GM18858 (cell line): ENCODE measurements at regions not wholly inside any gene's neighbourhood (a gene's known extent, or its start where the extent isn't known, plus 50 kb on each side); places are given as distances from the start of the nearest gene placed in this dataset.
"Not testable (repeated sequence)": the region's sequence is repeated elsewhere in the genome, so short reads cannot be mapped to it uniquely, and the experiment has no call there.

Experiments used
- ATAC-seq: cut with Tn5 transposase; IDR thresholded peaks from one replicate; pipeline ENCODE4 v1.9.1; 2021; ENCODE audit not compliant: unreplicated experiment

DNA sequence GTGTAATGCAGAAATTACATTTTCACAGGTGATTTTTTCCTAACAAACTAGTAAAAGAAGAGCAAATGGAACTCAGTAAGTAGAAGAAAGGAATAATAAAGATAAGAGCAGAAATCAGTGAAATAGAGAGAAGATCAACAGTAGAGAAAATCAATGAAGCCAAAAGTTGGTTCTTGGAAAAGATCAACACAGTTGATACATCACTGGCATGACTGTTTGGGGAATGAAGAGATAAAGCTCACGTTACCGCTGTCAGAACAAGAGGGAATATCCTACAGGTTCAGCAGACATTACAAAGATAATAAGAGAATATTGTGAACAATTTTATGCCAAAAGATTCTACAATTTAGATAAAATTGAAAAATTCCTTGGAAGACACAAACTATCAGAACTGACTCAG lies 146.4 kb downstream of the ACTR3B start:
- no peak for ATAC-seq

DNA sequence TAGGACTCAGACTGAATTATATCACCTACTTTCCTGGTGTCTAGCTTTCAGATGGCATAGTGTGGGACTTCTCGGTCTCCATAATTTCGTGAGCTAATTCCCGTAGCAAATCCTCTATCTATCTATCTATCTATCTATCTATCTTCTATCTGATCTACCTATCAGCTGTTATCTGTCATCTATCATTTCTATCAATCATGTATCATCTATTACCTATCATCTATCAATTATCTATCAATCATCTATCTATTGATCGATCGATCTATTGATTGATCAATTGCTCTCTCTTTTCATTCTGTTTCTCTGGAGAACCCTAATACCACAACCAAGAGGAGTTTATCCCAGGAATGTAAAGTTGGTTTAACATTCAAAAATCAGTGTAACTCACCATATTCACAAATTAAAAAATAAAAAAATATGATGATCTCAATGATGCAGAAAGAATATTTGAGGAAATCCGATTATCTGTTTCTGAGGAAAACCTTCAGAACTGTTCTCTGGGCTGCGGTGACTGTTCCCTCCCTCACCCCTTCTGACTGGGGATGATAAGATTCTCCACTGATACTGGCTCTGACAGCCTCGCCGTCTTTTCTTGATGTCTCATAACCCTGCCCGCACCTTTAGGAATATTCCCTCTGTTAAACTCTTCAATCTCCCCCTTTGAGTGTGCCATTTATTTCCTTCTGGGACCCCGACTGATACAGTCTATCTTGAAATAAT lies 147.7 kb downstream of the ACTR3B start:
- ATAC-seq = no peak

DNA sequence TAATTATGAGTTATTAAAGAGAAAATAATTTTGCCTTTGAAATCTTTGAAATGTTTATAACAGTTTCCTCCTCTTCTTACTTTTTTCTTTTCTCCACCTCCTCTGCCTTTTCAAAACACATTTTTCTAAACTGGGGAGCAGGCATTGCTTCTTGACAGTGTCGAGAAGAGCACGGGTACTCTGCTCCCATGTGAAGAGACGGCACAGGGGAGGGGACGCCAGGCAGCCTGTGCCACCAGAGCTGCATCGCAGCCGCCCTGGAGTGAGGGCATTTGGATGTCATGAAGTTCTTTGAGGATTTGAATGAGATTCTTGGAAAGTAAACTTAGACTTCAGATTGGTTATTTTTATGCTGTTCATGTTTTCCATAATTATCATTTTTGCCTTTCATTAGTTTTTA lies 149.7 kb downstream of the ACTR3B start:
- no peak for ATAC-seq

DNA sequence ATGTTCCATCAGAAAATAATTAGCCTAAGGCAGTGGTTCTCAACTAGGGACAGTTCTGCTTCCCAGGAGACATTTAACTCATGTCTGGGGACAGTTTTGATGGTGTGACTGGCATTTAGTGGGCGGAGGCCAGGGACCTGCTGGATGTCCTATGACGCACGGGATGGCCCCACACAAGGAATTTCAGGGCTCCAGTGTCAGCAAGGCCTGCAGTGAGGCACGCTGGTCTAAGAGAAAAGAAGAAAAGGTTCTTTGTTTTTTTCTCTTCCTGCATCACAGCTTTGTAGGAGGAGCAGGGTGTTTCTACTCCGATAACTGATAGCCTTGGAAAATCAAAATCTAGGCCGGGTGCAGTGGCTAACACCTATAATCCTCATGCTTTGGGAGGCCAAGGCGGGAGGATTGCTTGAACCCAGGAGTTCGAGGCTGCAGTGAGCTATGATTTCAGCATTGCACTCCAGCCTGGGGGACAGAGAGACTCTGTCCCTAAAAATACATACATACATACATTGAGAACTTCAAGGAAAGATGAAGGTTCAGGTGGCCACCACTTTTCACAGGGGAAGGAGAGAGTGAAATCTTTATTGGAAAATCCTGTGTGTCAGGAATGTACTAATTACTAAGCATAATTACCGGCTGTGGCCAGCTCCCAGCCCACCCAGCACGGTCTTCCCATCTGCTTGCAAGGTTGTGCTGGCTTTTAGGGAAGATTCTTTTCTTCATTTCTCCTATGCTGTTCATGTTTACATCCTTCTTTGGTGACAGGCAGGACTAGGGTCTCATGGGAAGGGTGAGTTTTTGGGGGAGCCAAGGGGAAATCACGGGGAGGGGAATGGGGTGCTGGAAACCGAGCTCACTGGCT lies 150.4 kb downstream of the ACTR3B start:
- no peak for ATAC-seq

DNA sequence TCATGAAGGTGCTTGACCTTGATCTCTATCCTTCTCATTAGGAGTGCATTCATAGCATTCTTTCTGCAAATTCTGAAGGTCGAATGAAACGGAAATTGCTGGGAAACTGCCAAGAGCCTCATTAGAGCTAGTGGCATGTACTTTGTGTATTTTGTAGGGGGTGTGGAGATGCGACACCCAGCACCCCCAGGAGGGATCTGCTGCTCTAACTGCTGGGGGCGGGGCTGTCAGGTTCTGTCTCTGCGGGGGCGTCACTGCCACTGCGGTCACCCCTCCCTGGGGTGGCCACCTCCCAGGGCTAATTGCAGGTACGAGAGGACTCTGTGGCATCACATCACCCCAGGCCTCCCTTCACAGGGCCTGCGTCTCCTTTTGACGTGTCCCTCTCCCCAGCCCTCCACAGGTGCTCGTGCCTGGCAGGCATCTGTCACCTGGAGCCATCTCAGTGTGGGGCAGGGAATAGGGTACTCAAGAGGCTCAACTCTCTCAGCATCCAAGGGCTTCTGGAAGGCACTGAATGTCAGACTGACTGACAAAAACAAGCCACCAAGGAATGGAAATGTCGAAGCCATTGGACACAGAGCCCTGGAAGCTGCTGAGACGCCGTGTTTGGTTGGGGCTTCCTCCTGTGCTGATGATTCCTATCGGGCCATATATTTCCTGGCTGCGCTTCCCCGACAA lies 151.1 kb downstream of the ACTR3B start:
- ATAC-seq = no peak

DNA sequence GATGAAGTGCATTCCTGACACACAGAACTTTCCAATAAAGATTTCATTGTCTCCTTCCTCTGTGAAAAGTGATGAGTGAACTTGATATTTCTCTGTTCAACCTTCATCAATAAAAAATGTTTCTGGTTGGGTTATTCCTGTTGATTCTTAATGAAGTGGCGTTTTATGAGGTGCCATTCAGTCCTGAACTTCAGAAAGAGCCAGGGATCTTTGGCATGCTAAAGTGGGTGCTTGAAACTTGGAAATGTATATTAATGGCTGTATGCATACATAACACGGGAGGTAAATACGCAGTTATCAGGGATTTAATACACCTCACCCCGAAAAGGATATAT lies 151.6 kb downstream of the ACTR3B start:
- ATAC-seq = no peak

DNA sequence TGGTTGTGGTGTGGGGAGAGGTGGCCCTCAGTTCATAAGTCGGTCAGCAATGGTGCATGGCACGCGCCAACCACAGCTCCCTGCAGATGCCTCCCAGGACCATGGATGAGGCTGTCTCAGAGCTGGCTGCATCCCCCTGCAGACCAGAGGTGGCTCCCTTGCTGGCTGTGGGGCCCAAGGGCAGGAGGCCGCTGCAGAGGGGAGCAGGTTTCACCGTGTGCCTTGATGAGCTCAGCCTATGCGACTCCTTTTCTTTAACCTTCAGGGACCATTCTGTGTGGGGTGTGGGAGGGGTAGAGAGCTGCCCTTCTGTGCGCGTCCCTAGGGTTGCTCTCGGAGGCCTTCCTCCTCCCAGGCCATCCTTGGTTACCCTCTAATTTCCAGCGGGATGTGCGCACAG lies 152.4 kb downstream of the ACTR3B start:
- ATAC-seq = no peak

DNA sequence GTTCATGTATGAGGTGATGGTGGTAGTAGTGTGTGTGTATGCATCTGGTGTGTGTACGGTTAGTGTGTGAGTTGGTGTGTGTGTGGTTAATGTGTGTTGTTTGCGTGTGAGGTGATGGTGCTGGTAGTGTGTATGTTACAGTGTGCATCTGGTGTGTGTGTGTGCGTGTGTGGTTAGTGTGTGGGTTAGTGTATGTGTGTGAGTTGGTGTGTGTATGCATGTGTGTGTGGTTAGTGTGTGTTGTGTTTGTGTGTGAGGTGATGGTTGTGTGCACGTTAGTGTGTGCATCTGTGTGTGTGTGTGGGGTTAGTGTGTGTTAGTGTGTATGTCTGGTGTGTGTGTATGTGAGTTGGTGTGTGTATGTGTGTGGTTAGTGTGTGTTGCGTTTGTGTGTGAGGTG lies 153.0 kb downstream of the ACTR3B start:
- ATAC-seq = no peak

DNA sequence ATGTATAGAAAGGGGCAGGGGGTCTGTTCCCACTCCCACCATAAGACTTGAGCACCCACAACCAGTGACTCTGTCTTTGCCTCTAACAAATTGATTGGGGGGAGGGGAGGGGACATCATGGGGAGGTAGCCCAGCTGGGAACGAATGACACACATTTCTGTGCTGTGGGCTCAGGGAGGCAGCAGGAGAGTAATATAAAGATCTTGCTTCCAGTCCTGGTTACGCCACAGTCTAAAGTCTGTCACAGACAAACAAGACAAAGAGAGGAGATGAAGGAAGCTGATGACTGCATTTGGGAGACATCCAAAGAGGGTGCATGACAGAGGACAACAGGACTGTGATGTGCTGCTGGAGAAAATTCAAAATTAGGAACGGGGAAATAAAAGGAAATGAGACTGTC lies 153.9 kb downstream of the ACTR3B start:
- no peak for ATAC-seq

DNA sequence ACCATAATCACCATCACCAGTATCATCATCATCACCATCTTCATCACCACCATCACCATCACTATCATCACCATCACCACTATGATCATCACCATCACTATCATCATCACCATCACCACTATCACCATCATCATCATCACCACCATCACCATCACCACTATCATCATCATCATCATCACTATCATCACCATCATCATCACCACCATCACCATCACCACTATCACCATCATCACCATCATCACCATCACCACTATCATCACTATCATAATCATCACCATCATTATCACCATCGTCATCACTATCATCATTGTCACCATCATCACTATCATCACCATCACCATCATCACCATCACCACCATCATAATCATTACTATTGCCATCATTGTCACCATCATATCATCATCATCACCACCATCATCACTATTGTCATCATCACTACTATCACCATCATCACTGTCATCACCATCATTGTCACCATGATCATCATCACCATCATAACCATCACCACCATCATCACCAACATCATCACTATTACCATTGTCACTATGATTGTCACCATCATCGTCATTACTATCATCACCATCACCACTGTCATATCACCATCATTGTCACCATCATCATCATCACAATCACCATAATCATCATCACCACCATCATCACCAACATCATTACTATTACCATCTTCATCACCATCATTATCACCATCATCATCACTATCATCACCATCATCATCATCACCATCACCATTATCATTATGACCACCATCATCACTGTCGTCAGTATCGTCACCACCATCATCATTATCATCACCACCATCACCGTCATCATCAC lies 154.7 kb downstream of the ACTR3B start:
- no peak for ATAC-seq

DNA sequence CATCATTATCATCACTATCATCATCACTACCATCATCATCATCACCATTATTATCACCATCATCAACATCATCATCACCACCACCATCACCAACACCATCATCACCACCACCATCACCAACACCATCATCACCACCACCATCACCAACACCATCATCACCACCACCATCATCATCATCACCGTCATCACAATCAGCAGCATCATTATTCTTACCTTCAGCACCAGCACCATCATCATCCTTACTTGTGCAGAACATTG lies 155.2 kb downstream of the ACTR3B start:
- not testable (repeated sequence) for ATAC-seq

DNA sequence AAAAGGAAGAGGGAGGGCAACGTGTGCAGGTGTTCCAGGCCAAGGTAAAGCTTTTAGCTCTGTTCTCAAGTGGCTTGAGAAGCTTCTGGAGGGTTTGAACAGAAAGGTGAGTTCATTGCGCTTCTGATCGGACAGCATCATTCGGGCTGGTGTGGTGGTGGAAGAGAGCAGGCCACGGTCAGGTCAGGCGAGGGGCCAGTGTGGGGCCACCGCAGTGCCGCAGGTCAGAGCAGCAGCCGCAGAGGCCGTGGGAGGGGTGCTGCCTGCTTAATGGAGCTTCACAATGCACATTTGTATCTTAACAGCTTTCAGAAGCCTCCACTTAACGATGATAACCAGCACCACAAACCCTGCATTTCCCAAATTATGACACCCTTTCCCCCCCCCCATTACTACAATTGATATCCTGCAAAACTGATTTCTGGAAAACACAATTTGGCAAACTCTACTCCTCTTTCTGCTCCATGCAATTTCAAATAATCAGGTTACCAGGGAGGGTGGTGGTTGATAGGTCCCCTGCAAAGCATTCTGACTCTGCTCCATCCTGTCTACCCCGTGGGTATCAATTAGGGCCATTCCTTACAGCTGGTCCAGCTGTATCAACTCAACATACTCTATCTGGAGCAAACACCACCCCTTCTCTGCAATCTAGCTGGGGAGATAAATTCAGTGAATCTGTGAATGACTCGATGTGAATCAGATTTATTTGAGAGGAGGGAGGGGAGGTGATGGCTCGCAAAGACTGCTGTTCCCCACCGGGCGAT lies 162.9 kb downstream of the ACTR3B start:
- ATAC-seq = no peak

DNA sequence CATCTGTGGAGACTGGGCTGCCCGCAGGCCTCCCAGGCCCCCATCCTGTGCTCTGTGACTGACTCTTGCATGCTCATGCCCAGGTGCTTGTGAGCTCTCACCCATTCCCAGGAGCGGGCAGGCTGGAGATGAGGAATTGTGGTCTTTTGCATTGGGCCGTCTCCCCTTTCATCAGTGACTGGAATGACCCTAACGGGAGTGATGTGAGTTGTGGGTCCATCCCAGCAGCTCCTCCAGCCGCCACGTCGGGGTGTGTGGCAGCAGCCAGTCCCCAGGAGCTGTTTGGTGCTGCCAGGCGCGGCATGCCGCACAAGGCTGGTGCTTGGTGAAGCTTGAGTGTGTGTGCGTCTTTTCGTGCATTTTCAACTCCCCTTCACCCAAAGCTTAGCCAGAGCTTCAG lies 164.2 kb downstream of the ACTR3B start:
- ATAC-seq = no peak

DNA sequence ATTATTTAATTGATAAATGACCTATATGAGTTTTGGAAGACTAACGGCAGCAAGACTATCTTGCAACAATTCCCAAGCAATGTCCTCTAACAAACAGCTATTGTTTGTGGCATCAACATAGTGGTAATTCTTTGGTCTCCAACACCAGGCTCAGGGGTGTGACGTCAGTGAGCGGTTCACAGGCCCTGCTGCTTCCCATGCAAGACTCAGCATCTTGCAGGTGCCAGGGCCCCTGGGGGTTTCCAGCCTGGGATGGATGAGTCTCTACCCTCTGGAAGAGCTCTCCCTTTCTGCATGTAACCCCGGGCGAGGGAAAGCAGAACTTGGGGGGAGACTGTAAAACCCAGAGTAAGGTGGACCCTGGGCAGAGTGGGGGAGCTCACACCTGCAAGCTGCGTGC lies 164.7 kb downstream of the ACTR3B start:
- no peak for ATAC-seq

DNA sequence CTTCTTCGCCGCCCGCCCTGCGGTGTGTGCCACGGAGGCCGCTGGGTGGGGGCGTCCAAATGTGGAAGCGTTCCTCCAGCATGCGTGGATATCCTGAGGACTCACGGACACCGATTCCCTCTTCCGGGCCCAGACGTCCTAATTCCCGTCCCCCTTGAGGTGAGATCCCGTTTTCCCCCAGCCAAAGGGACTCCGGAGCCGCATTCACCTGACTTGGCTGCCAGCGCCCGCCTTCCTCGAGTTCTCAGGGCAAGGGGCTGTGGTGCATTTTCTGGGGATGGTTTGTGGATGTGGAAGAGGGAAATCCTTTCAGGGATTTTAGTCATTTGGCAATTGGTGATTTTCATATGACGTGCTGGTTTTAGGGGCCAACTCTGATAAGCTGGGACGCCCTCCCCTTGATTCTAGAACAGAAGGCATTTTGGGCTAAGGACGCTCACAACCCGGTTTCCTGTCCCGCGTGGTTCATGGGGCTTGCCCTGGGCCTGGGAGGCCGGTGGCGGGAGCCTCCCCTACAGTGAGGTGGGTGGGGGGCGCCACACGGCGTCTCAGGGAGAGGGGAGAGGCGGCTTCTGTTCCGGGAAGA lies 165.4 kb downstream of the ACTR3B start:
- ATAC-seq = no peak

DNA sequence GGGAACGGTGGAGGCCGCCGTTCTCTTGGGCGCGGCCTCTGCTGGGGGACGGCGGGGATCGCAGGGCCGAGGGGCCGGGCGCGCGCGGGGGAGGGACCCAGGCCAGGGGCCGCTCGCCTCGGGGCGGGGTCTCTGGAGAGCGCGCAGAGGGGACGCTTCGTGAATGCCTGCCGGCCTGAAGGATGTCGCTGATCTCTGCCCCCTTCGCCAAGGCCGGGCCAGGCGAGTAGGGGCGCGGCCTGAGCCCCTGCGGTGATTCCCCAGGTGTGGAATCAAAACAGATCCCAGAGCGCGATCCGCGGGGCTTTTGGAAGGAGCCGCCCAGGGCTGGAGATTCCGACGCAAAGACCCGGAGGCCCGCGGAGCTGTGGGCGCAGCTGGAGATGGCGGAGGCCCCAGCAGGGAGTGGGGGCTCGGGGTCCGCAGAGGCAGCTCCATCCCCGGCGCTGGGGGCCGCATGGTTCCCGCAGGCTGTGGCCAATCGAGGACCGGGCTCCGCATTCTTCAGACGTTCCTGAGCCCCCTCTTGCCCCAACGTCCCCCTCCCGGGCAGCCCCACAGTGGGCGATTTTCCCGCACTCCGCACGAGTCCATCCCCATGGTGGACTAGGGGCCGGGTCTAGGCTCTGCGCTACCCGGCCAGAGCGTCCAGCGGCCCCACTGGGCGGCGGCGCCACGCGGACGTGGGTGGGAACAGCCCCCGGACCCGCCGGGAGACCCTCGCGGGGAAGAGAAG lies 166.0 kb downstream of the ACTR3B start:
- ATAC-seq = no peak

DNA sequence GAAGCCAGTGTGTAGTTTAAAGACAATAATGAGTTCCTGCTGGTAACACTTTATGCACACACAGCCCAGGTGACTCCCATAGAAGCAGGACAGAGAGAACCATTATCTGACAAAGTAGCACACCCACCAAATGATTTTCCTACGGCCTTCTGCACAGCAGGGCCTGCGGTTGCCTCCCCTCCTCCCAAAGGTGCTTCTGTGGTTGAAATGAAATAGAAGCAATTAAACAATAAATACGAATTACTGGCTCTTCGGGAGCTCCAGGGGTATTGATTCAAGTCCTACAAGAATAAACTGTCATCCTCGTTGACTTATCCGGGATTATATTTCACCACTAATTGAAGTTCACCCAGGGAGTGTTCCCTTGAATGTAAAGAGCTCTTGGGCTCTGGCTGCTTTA lies 172.1 kb downstream of the ACTR3B start:
- no peak for ATAC-seq

DNA sequence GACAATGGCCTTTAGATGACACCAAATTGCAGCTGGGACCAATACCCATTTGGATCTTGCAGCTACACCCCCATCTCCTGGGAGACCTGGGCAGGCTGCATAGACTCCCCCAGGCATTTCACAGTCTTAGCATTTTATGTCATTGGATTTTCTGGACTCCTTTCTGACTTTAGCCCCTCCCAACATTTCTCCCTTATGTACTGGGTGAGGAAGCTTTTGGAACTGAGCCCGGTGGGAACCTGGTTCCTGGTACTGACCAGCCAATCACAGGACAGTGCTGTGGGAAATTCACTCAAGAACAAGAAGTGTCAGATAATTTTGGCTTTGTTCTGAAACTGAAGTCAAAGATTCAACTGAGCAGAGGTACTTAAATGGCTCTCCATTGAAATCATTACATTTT lies 177.7 kb downstream of the ACTR3B start:
- no peak for ATAC-seq

DNA sequence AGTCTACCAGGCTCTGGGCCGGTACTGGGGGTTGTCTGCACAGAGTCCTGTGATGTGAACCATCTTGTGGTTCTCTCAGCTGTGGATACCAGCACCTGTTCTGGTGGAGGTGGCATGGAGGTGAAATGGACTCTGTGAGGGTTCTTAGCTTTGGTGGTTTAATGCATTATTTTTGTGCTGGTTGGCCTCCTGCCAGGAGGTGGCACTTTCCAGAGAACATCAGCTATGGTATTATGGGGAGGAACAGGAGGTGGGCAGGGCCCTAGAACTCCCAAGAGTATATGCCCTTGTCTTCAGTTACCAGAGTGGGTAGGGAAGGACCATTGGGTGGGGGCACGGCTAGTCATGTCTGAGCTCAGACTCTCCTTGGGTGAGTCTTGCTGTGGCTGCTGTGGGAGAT lies 187.1 kb downstream of the ACTR3B start:
- not testable (repeated sequence) for ATAC-seq

DNA sequence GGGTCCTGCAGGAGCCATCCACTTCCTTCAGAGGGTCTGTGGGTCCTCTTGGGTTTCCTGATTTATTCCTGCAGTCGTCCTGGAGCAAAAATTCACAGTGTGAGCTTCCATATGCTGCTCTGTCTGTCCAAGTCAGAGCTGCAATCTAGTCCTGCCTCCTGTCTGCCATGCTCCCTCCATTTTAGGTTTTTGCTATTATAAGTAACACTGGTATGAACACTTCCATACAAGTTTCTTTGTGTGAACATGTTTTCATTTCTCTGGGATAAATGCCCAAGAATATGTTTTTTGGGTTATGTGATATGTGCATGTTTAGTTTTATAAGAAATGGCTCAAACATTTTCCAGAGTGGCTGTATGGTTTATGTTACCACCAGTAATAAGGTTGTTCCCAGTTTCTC lies 188.1 kb downstream of the ACTR3B start:
- ATAC-seq = no peak
